ENCODE measurements at regions not wholly inside any gene's neighbourhood (a gene's known extent, or its start where the extent isn't known, plus 50 kb on each side); places are given as distances from the start of the nearest gene placed in this dataset.

GRCh38 chrX:42028109-42028508 is 104.8 kb upstream of the CASK start:
- TF ChIP-seq CTCF (conservative IDR thresholded peaks at IDR 0.05; ENCODE audit: low read length) (no peak), EZH2phosphoT487 (IDR thresholded peaks at IDR 0.05; ENCODE audit: borderline replicate concordance) (no peak)

All from Loucy (cell line).